ENCODE measurements at regions not wholly inside any gene's neighbourhood (a gene's known extent, or its start where the extent isn't known, plus 50 kb on each side); places are given as distances from the start of the nearest gene placed in this dataset.

GRCh38 chr1:60461925-60462595 lies 388.5 kb upstream of the C1orf87 start:
- no peak for TF ChIP-seq MXI1 (conservative IDR thresholded peaks at IDR 0.05; ENCODE audit: poor library complexity, severe bottlenecking)
- no peak for TF ChIP-seq CTCF (IDR thresholded peaks at IDR 0.05; ENCODE audit: poor library complexity, severe bottlenecking)
- no peak for TF ChIP-seq REST (IDR thresholded peaks at IDR 0.05; ENCODE audit: borderline replicate concordance)
- no peak for TF ChIP-seq EP300 (conservative IDR thresholded peaks at IDR 0.05; ENCODE audit: poor library complexity, severe bottlenecking)
- TF ChIP-seq POLR2AphosphoS5 (IDR thresholded peaks at IDR 0.05): no peak
- no peak for TF ChIP-seq RAD21 (conservative IDR thresholded peaks at IDR 0.05)
- TF ChIP-seq TAF1 (IDR thresholded peaks at IDR 0.05; ENCODE audit: low read depth): no peak
